Stomach smooth muscle (tissue), 2 donors: ENCODE measurements at regions not wholly inside any gene's neighbourhood (a gene's known extent, or its start where the extent isn't known, plus 50 kb on each side); places are given as distances from the start of the nearest gene placed in this dataset.
"Not testable (repeated sequence)": the region's sequence is repeated elsewhere in the genome, so short reads cannot be mapped to it uniquely, and the experiment has no call there.

Experiments used
- H3K27ac ChIP-seq: one replicate; pipeline ENCODE4 v1.7.0; 2013; ENCODE audit warnings: mild to moderate bottlenecking, low read length, inconsistent platforms
- H3K27me3 ChIP-seq, 2 donors: one replicate each; pipeline ENCODE4 v1.7.0; 2013; ENCODE audit warnings: low read length in 2 of 2; ENCODE audit not compliant: insufficient read depth in 2 of 2, control insufficient read depth in 1 of 2
- H3K36me3 ChIP-seq, 2 donors: one replicate each; pipeline ENCODE4 v1.7.0; 2013; ENCODE audit warnings: low read length in 2 of 2; ENCODE audit not compliant: control insufficient read depth in 2 of 2, insufficient read depth in 2 of 2
- H3K4me1 ChIP-seq: one replicate; pipeline ENCODE4 v1.7.0; 2013; ENCODE audit warnings: low read length; ENCODE audit not compliant: control insufficient read depth, insufficient read depth
- H3K4me3 ChIP-seq, 2 donors: one replicate each; pipeline ENCODE4 v1.7.0; 2013; ENCODE audit warnings: low read length in 2 of 2
- H3K9ac ChIP-seq, 2 donors: one replicate each; pipeline ENCODE4 v1.7.0; 2013; ENCODE audit warnings: low read length in 2 of 2, mild to moderate bottlenecking in 1 of 2
- H3K9me3 ChIP-seq, 2 donors: one replicate each; pipeline ENCODE4 v1.7.0; 2013; ENCODE audit warnings: low read length in 2 of 2; ENCODE audit not compliant: control insufficient read depth in 2 of 2
- donor health status: healthy.
- donor health status: Pancreatic carcinoma.

- Histone ChIP-seq H3K36me3 (no peaks in the 10 kb centered on the region), H3K27ac (no peak overlapping the region), H3K27me3 (no peaks in the 10 kb centered on the region), H3K9me3 (no peaks in the 10 kb centered on the region), H3K9ac (no peak overlapping the region), H3K4me3 (no peak overlapping the region), H3K4me1 (no peaks in the 10 kb centered on the region)
Measured at GRCh38 chr12:28742791-28743190, 406.3 kb upstream of the FAR2 start.

GRCh38 chr12:28746734-28747325, 402.2 kb upstream of the FAR2 start:
- no peaks in the 10 kb centered on the region for H3K4me1 ChIP-seq

GRCh38 chr12:28750946-28751685, 398.0 kb upstream of the FAR2 start:
- H3K27ac ChIP-seq, result no peak overlapping the region
- no peak overlapping the region for H3K4me3 ChIP-seq
- H3K36me3 ChIP-seq, result no peaks in the 10 kb centered on the region
- no peaks in the 10 kb centered on the region for H3K9me3 ChIP-seq
- no peak overlapping the region for H3K9ac ChIP-seq
- no peaks in the 10 kb centered on the region for H3K27me3 ChIP-seq
- no peaks in the 10 kb centered on the region for H3K4me1 ChIP-seq

More at GRCh38 chr12:28746734-28747325, 402.2 kb upstream of the FAR2 start:
- Histone ChIP-seq H3K27me3 (no peaks in the 10 kb centered on the region), H3K4me3 (no peak overlapping the region), H3K27ac (no peak overlapping the region), H3K36me3 (no peaks in the 10 kb centered on the region), H3K9ac (no peak overlapping the region), H3K9me3 (no peaks in the 10 kb centered on the region)

- Histone ChIP-seq H3K9ac (no peak overlapping the region), H3K36me3 (no peaks in the 10 kb centered on the region), H3K4me3 (no peak overlapping the region), H3K27ac (no peak overlapping the region), H3K9me3 (no peaks in the 10 kb centered on the region), H3K27me3 (no peaks in the 10 kb centered on the region), H3K4me1 (no peaks in the 10 kb centered on the region)
Measured at GRCh38 chr12:28755027-28755426, 394.1 kb upstream of the FAR2 start.

GRCh38 chr12:28759333-28759732, 389.7 kb upstream of the FAR2 start:
- Histone ChIP-seq H3K4me3 (no peak overlapping the region), H3K4me1 (no peaks in the 10 kb centered on the region), H3K27ac (no peak overlapping the region), H3K27me3 (no peaks in the 10 kb centered on the region), H3K36me3 (no peaks in the 10 kb centered on the region), H3K9me3 (no peaks in the 10 kb centered on the region), H3K9ac (no peak overlapping the region)

DNA sequence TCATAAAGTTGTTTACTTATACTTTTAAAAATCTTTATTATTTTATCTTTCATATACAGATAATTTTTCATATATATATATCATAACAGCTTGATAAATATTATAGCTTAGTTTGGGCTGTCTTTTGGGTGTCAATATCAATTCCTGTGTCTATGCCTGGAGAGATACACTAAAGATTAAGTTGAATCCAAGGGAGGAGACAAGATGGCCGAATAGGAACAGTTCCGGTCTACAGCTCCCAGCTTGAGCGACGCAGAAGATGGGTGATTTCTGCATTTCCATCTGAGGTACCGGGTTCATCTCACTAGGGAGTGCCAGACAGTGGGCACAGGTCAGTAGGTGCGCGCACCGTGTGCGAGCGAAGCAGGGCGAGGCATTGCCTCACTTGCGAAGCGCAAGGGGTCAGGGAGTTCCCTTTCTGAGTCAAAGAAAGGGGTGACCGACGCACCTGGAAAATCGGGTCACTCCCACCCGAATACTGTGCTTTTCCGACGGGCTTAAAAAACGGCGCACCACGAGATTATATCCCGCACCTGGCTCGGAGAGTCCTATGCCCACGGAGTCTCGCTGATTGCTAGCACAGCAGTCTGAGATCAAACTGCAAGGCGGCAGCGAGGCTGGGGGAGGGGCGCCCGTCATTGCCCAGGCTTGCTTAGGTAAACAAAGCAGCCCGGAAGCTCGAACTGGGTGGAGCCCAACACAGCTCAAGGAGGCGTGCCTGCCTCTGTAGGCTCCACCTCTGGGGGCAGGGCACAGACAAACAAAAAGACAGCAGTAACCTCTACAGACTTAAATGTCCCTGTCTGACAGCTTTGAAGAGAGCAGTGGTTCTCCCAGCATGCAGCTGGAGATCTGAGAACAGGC, 388.8 kb upstream of the FAR2 start:
- H3K9me3 ChIP-seq, H3K27me3 ChIP-seq, H3K36me3 ChIP-seq, H3K27ac ChIP-seq, H3K4me1 ChIP-seq, H3K9ac ChIP-seq, H3K4me3 ChIP-seq: not testable (repeated sequence)

DNA sequence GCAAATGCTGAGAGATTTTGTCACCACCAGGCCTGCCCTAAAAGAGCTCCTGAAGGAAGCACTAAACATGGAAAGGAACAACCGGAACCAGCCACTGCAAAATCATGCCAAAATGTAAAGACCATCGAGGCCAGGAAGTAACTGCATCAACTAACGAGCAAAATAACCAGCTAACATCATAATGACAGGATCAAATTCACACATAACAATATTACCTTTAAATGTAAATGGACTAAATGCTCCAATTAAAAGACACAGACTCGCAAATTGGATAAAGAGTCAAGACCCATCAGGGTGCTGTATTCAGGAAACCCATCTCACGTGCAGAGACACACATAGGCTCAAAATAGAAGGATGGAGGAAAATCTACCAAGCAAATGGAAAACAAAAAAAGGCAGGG, 387.2 kb upstream of the FAR2 start:
- H3K4me3 ChIP-seq, H3K27ac ChIP-seq, H3K27me3 ChIP-seq, H3K36me3 ChIP-seq, H3K9ac ChIP-seq, H3K9me3 ChIP-seq, H3K4me1 ChIP-seq: not testable (repeated sequence)

DNA sequence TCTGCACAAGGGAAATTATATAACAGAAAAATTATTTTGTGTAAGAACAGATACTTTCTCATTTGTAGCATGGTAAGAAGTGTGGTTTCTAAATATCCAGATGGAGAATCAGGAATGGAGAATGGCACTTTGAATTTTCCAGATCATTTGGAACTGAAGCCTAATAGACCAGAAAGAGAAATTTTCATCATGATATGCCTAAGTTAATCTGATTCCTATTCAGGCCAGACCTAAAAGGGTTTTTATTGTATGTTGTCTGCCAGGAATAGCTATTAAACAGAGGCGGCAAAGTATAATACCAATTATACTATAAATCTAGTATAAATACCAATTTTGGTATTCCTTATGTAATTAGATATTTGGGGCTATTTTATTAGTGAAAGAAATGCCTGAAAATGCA, 382.7 kb upstream of the FAR2 start:
- H3K4me3 ChIP-seq, result no peak overlapping the region
- no peaks in the 10 kb centered on the region for H3K27me3 ChIP-seq
- no peaks in the 10 kb centered on the region for H3K9me3 ChIP-seq
- no peaks in the 10 kb centered on the region for H3K36me3 ChIP-seq
- H3K9ac ChIP-seq, result no peak overlapping the region
- H3K27ac ChIP-seq, result no peak overlapping the region
- H3K4me1 ChIP-seq, result no peaks in the 10 kb centered on the region

DNA sequence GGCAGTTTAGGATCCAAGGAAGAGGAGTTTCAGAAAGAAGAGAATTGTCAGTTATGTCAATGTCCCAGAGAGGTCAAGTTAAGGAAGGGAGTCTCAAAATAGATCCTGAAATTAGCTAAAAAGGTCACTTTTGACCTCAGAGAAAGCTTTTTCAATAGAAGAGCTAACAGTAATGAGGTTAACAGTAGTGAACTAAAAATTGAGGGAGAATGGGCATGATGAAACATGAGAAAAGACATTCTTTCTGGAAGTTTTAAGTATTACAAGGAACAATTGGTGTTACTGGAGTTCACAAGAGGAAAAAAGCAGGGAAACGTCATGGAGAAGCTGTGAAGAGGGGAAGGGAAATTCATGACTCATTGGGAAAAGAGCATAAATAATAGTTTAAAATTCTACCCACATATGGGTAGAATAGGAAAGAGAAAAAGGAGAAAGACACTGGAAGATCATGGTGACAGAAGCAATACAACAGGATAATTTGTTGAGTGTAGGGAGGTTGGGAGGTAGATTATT, 381.2 kb upstream of the FAR2 start:
- no peaks in the 10 kb centered on the region for H3K27me3 ChIP-seq
- H3K27ac ChIP-seq, result no peak overlapping the region

DNA sequence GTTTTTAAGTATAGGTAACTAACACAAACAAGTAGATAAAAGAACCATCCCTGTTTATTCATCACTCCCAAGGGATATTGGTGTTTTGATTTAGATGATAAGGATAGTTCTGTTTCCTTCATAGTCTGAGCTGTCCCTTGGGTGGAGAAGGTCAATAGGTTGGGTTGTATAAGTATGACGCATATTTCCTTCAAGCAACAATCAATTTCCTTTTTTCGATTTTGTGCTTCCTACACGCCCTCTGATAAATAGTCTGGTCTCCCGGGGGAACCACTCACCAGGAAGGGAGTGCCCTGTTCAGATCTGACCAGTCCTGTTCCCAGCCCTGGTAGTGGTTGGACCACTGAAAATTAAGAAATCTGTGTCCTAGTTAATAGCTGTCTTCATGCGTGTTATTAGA, 378.8 kb upstream of the FAR2 start:
- Histone ChIP-seq H3K4me3 (no peak overlapping the region), H3K36me3 (no peaks in the 10 kb centered on the region), H3K27ac (no peak overlapping the region), H3K4me1 (peaks cover 5% of the 10 kb centered on the region), H3K27me3 (no peaks in the 10 kb centered on the region), H3K9me3 (no peaks in the 10 kb centered on the region), H3K9ac (no peak overlapping the region)

More for the DNA sequence above, 381.2 kb upstream of the FAR2 start:
- H3K9me3 ChIP-seq, result no peaks in the 10 kb centered on the region
- no peak overlapping the region for H3K4me3 ChIP-seq
- H3K9ac ChIP-seq, result no peak overlapping the region
- H3K36me3 ChIP-seq, result no peaks in the 10 kb centered on the region
- H3K4me1 ChIP-seq, result peaks cover 5% of the 10 kb centered on the region
